A549 (cell line): ENCODE measurements at regions not wholly inside any gene's neighbourhood (a gene's known extent, or its start where the extent isn't known, plus 50 kb on each side); places are given as distances from the start of the nearest gene placed in this dataset.

ENCODE experiments used
- ATAC-seq, 2 experiments: fragments of 200-7000 bp in 1 of 2; fragments of >200 bp in 1 of 2; cut with Nextera tagmentation in 1 of 2; cut with Tn5 transposase in 1 of 2; 3 replicates each; pipeline versions ENCODE4 v1.8.0 to v1.9.1; 2018 to 2020; ENCODE audit warnings: mild to moderate bottlenecking in 1 of 2, moderate library complexity in 1 of 2
- CTCF ChIA-PET: fragments of 300-600 bp; sonication (Branson Sonifier 250); formaldehyde crosslinking; extraction: SDS; loops from one replicate; lab custom pipeline; 2021; ENCODE audit warnings: antibody characterized with exemption, inconsistent platforms; lab: Yijun Ruan, JAX
- POLR2A ChIA-PET: fragments of 350-600 bp; formaldehyde crosslinking; extraction: SDS; loops from one replicate; lab custom pipeline; 2021; ENCODE audit warnings: antibody characterized with exemption, inconsistent platforms; lab: Yijun Ruan, JAX
- DNase-seq, 2 experiments: peaks; one replicate each; pipeline versions ENCODE4 v3.0.0 to v3.0.0-alpha.2; 2011 to 2016; ENCODE audit warnings: low read depth in 1 of 2, low spot score in 1 of 2
- FAIRE-seq: peaks from 2 replicates; lab custom pipeline; 2011; peaks lifted over from hg19 to GRCh38; lab: Jason Lieb, UNC
- H3K27ac ChIP-seq, 2 experiments: fragments of >200 bp; sonication (Bioruptor Twin); formaldehyde crosslinking; 3 replicates each; pipeline ENCODE4 v1.5.1; 2016 to 2017
- H3K4me1 ChIP-seq: fragments of >200 bp; sonication (Bioruptor Twin); formaldehyde crosslinking; 3 replicates; pipeline ENCODE4 v1.6.1; 2016
- H3K4me2 ChIP-seq: fragments of >200 bp; sonication (Bioruptor Twin); formaldehyde crosslinking; 3 replicates; pipeline ENCODE4 v1.6.1; 2016
- H3K4me3 ChIP-seq: fragments of >200 bp; sonication (Bioruptor Twin); formaldehyde crosslinking; 3 replicates; pipeline ENCODE4 v1.5.1; 2016
- H3K9me3 ChIP-seq: fragments of >200 bp; sonication (Bioruptor Twin); formaldehyde crosslinking; 3 replicates; pipeline ENCODE4 v1.6.1; 2016
- BHLHE40 ChIP-seq: IDR thresholded peaks from 2 replicates; pipeline ENCODE4 v1.6.1; 2012; ENCODE audit warnings: low read depth, low read length, inconsistent platforms
- CHD2 ChIP-seq: fragments of 150-350 bp; IDR thresholded peaks from 2 replicates; pipeline ENCODE4 v1.6.1; 2014; ENCODE audit warnings: low read length; ENCODE audit not compliant: partially characterized antibody
- CTCF ChIP-seq: fragments of >200 bp; sonication (Bioruptor Twin); formaldehyde crosslinking; IDR thresholded peaks from 3 replicates; pipeline ENCODE4 v1.5.1; 2016
- EHF ChIP-seq: fragments of 250-450 bp; sonication (Bioruptor Pico); IDR thresholded peaks from 2 replicates; pipeline ENCODE4 v1.5.0; 2020; ENCODE audit warnings: mild to moderate bottlenecking
- ELK1 ChIP-seq: fragments of 150-350 bp; IDR thresholded peaks from 2 replicates; pipeline ENCODE4 v1.6.1; 2014; ENCODE audit warnings: low read depth, mild to moderate bottlenecking, low read length
- FOSL2 ChIP-seq, 2 experiments: fragments of 450-650 bp in 1 of 2; fragments of >200 bp in 1 of 2; sonication (Bioruptor Twin) in 1 of 2; formaldehyde crosslinking; IDR thresholded peaks; 2 replicates each; pipeline versions ENCODE4 v1.5.0 to v1.6.1; 2016 to 2020; ENCODE audit warnings: mild to moderate bottlenecking in 1 of 2, moderate library complexity in 1 of 2
- HES2 ChIP-seq: fragments of >200 bp; sonication (Bioruptor Twin); formaldehyde crosslinking; IDR thresholded peaks from 2 replicates; pipeline ENCODE4 v1.6.1; 2016
- HEYL ChIP-seq: fragments of 250-450 bp; sonication (Bioruptor Pico); IDR thresholded peaks from 2 replicates; pipeline ENCODE4 v1.8.0; 2021; ENCODE audit warnings: mild to moderate bottlenecking, moderate library complexity
- HMGXB4 ChIP-seq: fragments of 250-450 bp; sonication (Bioruptor Pico); IDR thresholded peaks from 2 replicates; pipeline ENCODE4 v1.5.0; 2021; ENCODE audit warnings: mild to moderate bottlenecking, moderate library complexity, borderline replicate concordance
- HOXB13 ChIP-seq: fragments of 250-450 bp; sonication (Bioruptor Pico); IDR thresholded peaks from 2 replicates; pipeline ENCODE4 v1.5.0; 2020; ENCODE audit warnings: low read depth, mild to moderate bottlenecking, moderate library complexity
- KDM1A ChIP-seq: fragments of 200-600 bp; sonication (generic); IDR thresholded peaks from 2 replicates; pipeline ENCODE4 v1.6.1; 2016; ENCODE audit warnings: low read depth, mild to moderate bottlenecking
- MAFK ChIP-seq: fragments of 450-650 bp; IDR thresholded peaks from 2 replicates; pipeline ENCODE4 v1.6.1; 2014; ENCODE audit not compliant: partially characterized antibody
- MAX ChIP-seq: IDR thresholded peaks from 2 replicates; pipeline ENCODE4 v1.6.1; 2012
- PBX3 ChIP-seq: IDR thresholded peaks from 2 replicates; pipeline ENCODE4 v1.6.1; 2012
- POLR2AphosphoS2 ChIP-seq: conservative IDR thresholded peaks from 2 replicates; pipeline ENCODE4 v1.6.1; 2012; ENCODE audit warnings: low read length, improper control_type of control experiment, inconsistent platforms
- RAD21 ChIP-seq, 2 experiments: fragments of >200 bp in 1 of 2; sonication (Bioruptor Twin) in 1 of 2; formaldehyde crosslinking in 1 of 2; IDR thresholded peaks in 1 of 2; conservative IDR thresholded peaks in 1 of 2; 2 replicates in 1 of 2; 3 replicates in 1 of 2; pipeline ENCODE4 v1.6.1; 2012 to 2018; ENCODE audit warnings: inconsistent platforms in 1 of 2
- RCOR1 ChIP-seq: fragments of 150-350 bp; IDR thresholded peaks from 2 replicates; pipeline ENCODE4 v1.6.1; 2014; ENCODE audit warnings: antibody characterized with exemption, low read length, low read depth
- RNF2 ChIP-seq: fragments of 200-600 bp; sonication (generic); IDR thresholded peaks from 2 replicates; pipeline ENCODE4 v1.6.1; 2016; ENCODE audit warnings: low read depth, mild to moderate bottlenecking, antibody characterized with exemption, moderate library complexity, borderline replicate concordance
- SMC3 ChIP-seq: fragments of >200 bp; sonication (Bioruptor Twin); formaldehyde crosslinking; IDR thresholded peaks from 3 replicates; pipeline ENCODE4 v1.6.1; 2018; ENCODE audit warnings: inconsistent platforms
- USF2 ChIP-seq: fragments of 450-650 bp; IDR thresholded peaks from 2 replicates; pipeline ENCODE4 v1.6.1; 2014; ENCODE audit warnings: antibody characterized with exemption
- ZFP36 ChIP-seq: fragments of 450-650 bp; IDR thresholded peaks from 2 replicates; pipeline ENCODE4 v1.6.1; 2014; ENCODE audit warnings: borderline replicate concordance; ENCODE audit not compliant: partially characterized antibody
- WGBS: methylation state at CpG from one replicate; pipeline ENCODE4 v1.1.6; 2017; ENCODE audit errors: missing lambda C conversion rate; 5-methylcytosine and 5-hydroxymethylcytosine counted together

GRCh38 chr9:124101969-124102345 lies 90.4 kb downstream of the LHX2 start:
- ATAC-seq (no peak), FAIRE-seq (no peak), DNase-seq (no peak)
- TF ChIP-seq PBX3 (no peak), MAX (no peak), FOSL2 (IDR thresholded peaks at IDR 0.05) (no peak), FOSL2 (CRISPR knock-in tag; IDR thresholded peaks at IDR 0.05) (no peak), BHLHE40 (no peak), POLR2AphosphoS2 (no peak), CTCF (no peak), RNF2 (no peak), EHF (no peak), ZFP36 (no peak), USF2 (no peak), KDM1A (no peak), SMC3 (no peak)
- no peak overlapping the region for H3K27ac ChIP-seq
- no peaks in the 10 kb centered on the region for H3K4me1 ChIP-seq
- H3K9me3 ChIP-seq: no peaks in the 10 kb centered on the region
- ChIA-PET CTCF (interaction anchor here (0.6 to 1.4 kb wide), 2 partner anchors 25 to 558 kb away, joined by 3 to 4 read pairs; no protein-coding TSS in a partner anchor), POLR2A (no interaction called here)
- WGBS: 45% methylated on average over 7 of the region's 7 CpGs
- no peak overlapping the region for H3K4me3 ChIP-seq
- no peak overlapping the region for H3K4me2 ChIP-seq

GRCh38 chr9:124102363-124102762 lies 90.8 kb downstream of the LHX2 start:
- POLR2A ChIA-PET: no interaction called here
- Histone ChIP-seq H3K4me3 (no peak overlapping the region), H3K27ac (no peak overlapping the region), H3K4me2 (no peak overlapping the region), H3K4me1 (no peaks in the 10 kb centered on the region), H3K9me3 (no peaks in the 10 kb centered on the region)
- TF ChIP-seq HOXB13 (CRISPR knock-in tag) (no peak), BHLHE40 (no peak), USF2 (no peak), CHD2 (no peak), RNF2 (no peak), HES2 (no peak), RCOR1 (no peak), HMGXB4 (no peak), ELK1 (no peak), RAD21 (conservative IDR thresholded peaks at IDR 0.05 in 1 of 2, IDR thresholded peaks at IDR 0.05 in 1 of 2) (no peak), HEYL (CRISPR knock-in tag) (no peak), MAFK (no peak)
- FAIRE-seq: no peak
- CTCF ChIA-PET: interaction anchor here (1.4 kb wide), 1 partner anchor 558 kb away, joined by 4 read pairs; no protein-coding TSS in a partner anchor
- no peak for DNase-seq
- 22% methylated on average over 3 of the region's 3 CpGs for WGBS
- no peak for ATAC-seq
